NCI-H2227 treated with DMSO at 0.1 percent for 48 hours (cell line): ENCODE measurements at regions not wholly inside any gene's neighbourhood (a gene's known extent, or its start where the extent isn't known, plus 50 kb on each side); places are given as distances from the start of the nearest gene placed in this dataset.
"Not testable (repeated sequence)": the region's sequence is repeated elsewhere in the genome, so short reads cannot be mapped to it uniquely, and the experiment has no call there.

ENCODE experiments used
- DNase-seq: peaks from one replicate; lab custom pipeline; 2025; lab: John Stamatoyannopoulos, UW

- DNase-seq: no peak
Observed at GRCh38 chr11:37171451-37171850, 573.4 kb upstream of the RAG2 start.

DNA sequence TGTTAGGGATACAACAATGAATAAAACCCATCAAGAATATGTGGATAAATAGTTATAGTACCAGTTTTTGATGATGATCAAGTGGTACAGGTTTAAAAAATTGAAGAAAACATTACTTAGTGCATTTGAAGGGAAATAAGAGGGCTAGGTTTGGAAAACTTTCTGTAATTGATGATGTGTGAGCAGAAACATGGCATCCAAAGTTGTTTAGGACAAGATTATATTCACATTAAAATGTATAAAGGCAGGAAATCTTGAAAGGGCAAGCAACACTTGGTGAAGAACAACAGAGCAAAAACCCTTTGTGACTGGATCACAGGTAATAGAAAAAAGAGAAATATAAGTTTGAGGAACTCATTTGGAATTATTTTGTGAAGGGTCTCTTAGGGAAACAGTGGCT is 572.3 kb upstream of the RAG2 start:
- DNase-seq: no peak

GRCh38 chr11:37145434-37145833 is 547.4 kb upstream of the RAG2 start:
- not testable (repeated sequence) for DNase-seq

GRCh38 chr11:37142591-37142990 is 544.6 kb upstream of the RAG2 start:
- DNase-seq: no peak

GRCh38 chr11:37141707-37142106 is 543.7 kb upstream of the RAG2 start:
- no peak for DNase-seq

DNA sequence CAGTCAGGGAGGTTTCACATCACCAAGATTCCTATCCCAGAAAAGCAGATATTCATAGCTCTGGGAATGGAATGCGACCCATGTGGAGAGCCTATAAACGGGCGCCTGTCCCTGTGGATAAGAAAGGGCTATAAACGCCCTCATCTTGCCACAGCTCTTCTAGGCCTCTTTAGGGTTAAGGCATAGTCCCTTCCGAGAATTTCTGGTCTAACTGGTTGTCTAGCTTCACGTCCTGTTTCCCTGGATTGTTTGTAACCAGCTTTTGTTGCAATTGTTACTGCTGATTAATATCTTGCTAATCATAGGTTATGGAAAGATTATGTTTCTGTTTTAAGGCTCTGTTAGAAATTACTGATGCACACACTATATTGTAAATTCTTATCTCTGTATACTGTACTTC is 537.6 kb upstream of the RAG2 start:
- not testable (repeated sequence) for DNase-seq

GRCh38 chr11:37134637-37135036 is 536.6 kb upstream of the RAG2 start:
- DNase-seq: no peak

- no peak for DNase-seq
Observed at GRCh38 chr11:37124384-37124783, 526.3 kb upstream of the RAG2 start.

DNA sequence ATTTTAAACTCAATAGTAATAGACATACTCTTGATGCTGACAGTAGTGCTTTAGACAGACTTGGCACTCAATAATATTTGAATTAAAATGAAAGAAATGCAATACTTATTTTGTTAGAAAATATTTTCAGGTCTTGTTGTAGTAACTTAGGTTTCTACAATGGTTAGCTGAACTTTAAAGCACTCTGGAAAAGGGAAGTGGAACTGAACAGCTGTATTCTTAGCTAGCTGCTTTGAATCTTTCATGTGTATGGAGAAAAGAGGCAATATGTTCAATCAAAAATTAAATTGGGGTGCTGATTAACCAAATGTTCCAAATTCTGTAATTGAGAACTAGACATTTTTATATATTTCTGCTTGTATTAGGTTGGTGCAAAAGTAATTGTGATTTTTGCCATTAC is 517.9 kb upstream of the RAG2 start:
- DNase-seq: no peak

DNA sequence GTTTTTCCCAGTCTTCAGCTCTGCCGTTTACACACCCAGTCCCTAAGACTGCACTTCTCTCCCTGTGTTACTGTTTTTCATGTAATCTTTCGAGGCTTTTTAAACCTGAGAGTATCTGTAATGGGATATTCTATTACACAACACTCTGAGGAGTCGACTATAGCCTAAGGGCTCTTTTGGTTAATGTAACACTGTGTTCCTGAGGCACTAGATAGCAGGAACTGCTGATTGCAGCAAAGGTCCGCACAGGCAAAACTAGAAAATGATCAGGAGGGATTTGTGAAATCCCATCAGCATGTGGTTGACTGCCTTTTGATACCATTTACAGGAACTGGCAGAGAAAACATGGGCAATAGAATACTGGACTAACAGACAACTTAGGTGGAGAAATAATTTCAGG is 512.3 kb upstream of the RAG2 start:
- DNase-seq: no peak

- DNase-seq: no peak
Observed at GRCh38 chr11:37109286-37109585, 511.2 kb upstream of the RAG2 start.

GRCh38 chr11:37108436-37109285 is 510.6 kb upstream of the RAG2 start:
- DNase-seq: no peak

- DNase-seq: no peak
Observed at GRCh38 chr11:37107831-37108230, 509.8 kb upstream of the RAG2 start.

GRCh38 chr11:37107415-37107814 is 509.4 kb upstream of the RAG2 start:
- DNase-seq: no peak

DNA sequence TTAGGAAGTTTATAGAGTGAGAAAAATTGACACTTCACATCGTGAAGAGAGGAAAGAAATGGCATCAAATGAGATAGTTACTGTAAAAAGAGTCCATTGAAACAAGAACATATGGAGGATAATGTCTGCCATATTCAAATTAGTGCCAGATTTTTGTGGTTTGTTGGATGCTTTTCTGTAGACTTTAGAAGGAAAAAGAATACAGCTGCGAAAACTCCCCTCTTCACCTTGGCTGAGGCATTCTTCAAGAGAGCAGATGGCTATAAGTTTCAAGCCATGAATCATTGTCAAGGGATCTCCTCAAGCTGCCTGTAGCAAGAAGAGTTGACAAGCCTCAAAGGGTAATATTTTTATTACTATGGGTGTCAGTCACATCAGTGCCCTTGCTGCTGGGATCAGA is 507.4 kb upstream of the RAG2 start:
- no peak for DNase-seq

- no peak for DNase-seq
Observed at GRCh38 chr11:37104380-37104779, 506.3 kb upstream of the RAG2 start.

GRCh38 chr11:37100008-37100407 is 502.0 kb upstream of the RAG2 start:
- no peak for DNase-seq

DNA sequence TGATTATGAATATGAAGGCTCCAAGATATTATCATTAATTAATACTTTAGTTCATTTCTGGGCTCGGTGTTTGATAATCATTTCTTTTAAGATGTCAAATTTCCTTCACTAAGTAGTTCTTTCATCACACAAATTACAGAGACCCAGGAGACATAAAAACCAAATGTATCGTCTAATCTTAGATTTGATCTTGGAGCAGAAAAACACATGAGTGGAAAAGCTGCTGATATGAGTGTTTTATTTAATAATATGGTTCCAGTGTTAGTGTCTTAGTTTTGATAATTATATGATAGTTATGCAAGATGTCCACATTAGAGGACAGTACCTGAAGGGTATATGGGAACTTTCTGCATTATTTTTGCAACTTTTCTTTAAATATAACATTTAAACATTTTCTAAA is 494.5 kb upstream of the RAG2 start:
- DNase-seq: no peak

GRCh38 chr11:37089439-37089838 is 491.4 kb upstream of the RAG2 start:
- no peak for DNase-seq

GRCh38 chr11:37088573-37088910 is 490.5 kb upstream of the RAG2 start:
- no peak for DNase-seq

- no peak for DNase-seq
Observed at GRCh38 chr11:37087650-37088572, 489.9 kb upstream of the RAG2 start.

GRCh38 chr11:37078521-37078920 is 480.5 kb upstream of the RAG2 start:
- DNase-seq: no peak

DNA sequence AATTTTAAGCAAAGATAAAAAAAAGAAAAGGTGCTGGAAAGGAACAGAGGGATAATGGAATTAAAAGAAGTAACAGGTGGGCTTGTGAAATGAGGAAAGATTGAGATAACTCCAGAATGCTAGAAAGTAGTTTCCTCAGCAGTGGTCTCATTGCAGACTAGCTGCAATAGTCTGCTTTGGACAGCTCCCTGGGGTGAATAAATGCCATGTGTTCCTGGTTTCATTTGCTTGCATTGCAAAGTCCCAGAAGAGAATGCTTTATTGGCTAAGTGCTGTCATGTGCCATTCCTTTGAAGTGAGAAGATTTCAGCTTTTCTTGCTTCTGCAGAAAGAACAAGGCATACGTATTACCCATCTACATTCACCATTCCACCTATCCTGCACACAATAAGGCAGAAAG is 478.8 kb upstream of the RAG2 start:
- DNase-seq: no peak
